RWPE2 (cell line): ENCODE measurements at regions not wholly inside any gene's neighbourhood (a gene's known extent, or its start where the extent isn't known, plus 50 kb on each side); places are given as distances from the start of the nearest gene placed in this dataset.

Source experiments
- ATAC-seq: fragments of 200-7000 bp; cut with Tn5 transposase; 3 replicates; pipeline ENCODE4 v1.9.1; 2021; ENCODE audit warnings: low read depth
- DNase-seq: peaks from one replicate; pipeline ENCODE4 v3.0.0-alpha.2; 2020; ENCODE audit warnings: low spot score
- H3K27ac ChIP-seq: fragments of 450-650 bp; 2 replicates; pipeline ENCODE4 v1.5.1; 2017; ENCODE audit warnings: mild to moderate bottlenecking; ENCODE audit not compliant: poor library complexity, severe bottlenecking
- H3K27me3 ChIP-seq: fragments of 250-450 bp; sonication (Bioruptor Pico); 2 replicates; pipeline ENCODE4 v1.5.1; 2021; ENCODE audit warnings: mild to moderate bottlenecking, moderate library complexity; ENCODE audit not compliant: insufficient read depth, poor library complexity, severe bottlenecking
- H3K36me3 ChIP-seq: fragments of 250-450 bp; sonication (Bioruptor Pico); 2 replicates; pipeline ENCODE4 v1.5.1; 2020; ENCODE audit warnings: low read depth, mild to moderate bottlenecking, moderate library complexity
- H3K4me1 ChIP-seq: fragments of 250-450 bp; sonication (Bioruptor Pico); 2 replicates; pipeline ENCODE4 v1.5.1; 2021; ENCODE audit warnings: mild to moderate bottlenecking, moderate library complexity; ENCODE audit not compliant: insufficient read depth, poor library complexity, severe bottlenecking
- H3K4me3 ChIP-seq: fragments of 250-450 bp; sonication (Bioruptor Pico); 2 replicates; pipeline ENCODE4 v1.5.1; 2021; ENCODE audit warnings: mild to moderate bottlenecking, moderate library complexity; ENCODE audit not compliant: severe bottlenecking
- H3K9me3 ChIP-seq: fragments of 250-450 bp; sonication (Bioruptor Pico); 2 replicates; pipeline ENCODE4 v1.5.1; 2021; ENCODE audit warnings: mild to moderate bottlenecking, moderate library complexity; ENCODE audit not compliant: severe bottlenecking
- TF ChIP-seq, protein P1 (sequence below): fragments of 450-650 bp; IDR thresholded peaks from one replicate; pipeline ENCODE4 v1.5.1; 2017; ENCODE audit warnings: mild to moderate bottlenecking, moderate library complexity; ENCODE audit not compliant: poor library complexity, severe bottlenecking

DNA sequence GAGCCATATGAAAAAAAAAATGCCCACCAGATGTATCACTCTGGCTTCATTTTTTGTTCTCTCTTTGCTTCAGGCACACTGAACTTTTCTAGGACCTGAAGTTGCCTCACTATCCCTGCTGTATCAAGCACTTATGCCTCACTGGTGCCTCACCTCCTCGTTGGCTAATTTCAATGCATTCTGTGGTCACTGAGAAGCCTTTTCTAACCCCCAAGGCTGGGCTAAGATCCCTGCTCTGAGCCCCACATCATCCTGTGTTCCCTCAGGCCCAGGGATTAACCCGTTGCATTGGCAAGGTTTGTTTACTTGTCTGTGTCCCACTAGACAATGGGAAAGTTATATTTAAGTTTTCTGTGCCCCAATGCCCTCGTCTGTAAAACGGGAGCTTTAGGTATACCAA lies 362.7 kb downstream of the OSTF1 start:
- H3K36me3 ChIP-seq, result no peaks in the 10 kb centered on the region
- H3K27ac ChIP-seq, result no peak overlapping the region
- DNase-seq, result no peak
- H3K4me1 ChIP-seq, result no peaks in the 10 kb centered on the region
- H3K4me3 ChIP-seq, result no peak overlapping the region
- no peak for ATAC-seq
- TF ChIP-seq, protein P1, sequence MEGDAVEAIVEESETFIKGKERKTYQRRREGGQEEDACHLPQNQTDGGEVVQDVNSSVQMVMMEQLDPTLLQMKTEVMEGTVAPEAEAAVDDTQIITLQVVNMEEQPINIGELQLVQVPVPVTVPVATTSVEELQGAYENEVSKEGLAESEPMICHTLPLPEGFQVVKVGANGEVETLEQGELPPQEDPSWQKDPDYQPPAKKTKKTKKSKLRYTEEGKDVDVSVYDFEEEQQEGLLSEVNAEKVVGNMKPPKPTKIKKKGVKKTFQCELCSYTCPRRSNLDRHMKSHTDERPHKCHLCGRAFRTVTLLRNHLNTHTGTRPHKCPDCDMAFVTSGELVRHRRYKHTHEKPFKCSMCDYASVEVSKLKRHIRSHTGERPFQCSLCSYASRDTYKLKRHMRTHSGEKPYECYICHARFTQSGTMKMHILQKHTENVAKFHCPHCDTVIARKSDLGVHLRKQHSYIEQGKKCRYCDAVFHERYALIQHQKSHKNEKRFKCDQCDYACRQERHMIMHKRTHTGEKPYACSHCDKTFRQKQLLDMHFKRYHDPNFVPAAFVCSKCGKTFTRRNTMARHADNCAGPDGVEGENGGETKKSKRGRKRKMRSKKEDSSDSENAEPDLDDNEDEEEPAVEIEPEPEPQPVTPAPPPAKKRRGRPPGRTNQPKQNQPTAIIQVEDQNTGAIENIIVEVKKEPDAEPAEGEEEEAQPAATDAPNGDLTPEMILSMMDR, result no peak
- no peaks in the 10 kb centered on the region for H3K27me3 ChIP-seq
- no peaks in the 10 kb centered on the region for H3K9me3 ChIP-seq

DNA sequence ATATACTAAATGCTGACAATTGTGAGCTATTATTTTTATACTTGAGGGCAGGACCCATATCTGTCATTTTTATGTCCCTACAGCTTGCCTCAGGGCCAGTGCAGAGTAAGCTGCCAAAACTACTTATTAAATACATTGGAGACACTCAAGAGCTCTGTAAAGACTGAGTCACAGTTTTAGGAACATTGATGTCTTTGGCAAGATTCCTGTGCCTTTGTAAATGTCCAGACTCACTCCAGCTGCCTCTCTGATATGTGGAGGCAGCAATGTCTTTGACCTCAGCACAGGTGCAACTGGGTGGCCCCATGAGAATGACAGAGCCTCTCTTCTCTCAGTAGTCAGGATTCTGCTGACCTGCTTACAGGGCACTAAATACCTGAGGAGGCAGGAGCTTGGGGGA lies 363.2 kb downstream of the OSTF1 start:
- DNase-seq (no peak), ATAC-seq (no peak)
- Histone ChIP-seq H3K36me3 (no peaks in the 10 kb centered on the region), H3K27ac (no peak overlapping the region), H3K4me1 (no peaks in the 10 kb centered on the region), H3K4me3 (no peak overlapping the region), H3K27me3 (no peaks in the 10 kb centered on the region), H3K9me3 (no peaks in the 10 kb centered on the region)
- TF ChIP-seq, protein P1, result no peak

DNA sequence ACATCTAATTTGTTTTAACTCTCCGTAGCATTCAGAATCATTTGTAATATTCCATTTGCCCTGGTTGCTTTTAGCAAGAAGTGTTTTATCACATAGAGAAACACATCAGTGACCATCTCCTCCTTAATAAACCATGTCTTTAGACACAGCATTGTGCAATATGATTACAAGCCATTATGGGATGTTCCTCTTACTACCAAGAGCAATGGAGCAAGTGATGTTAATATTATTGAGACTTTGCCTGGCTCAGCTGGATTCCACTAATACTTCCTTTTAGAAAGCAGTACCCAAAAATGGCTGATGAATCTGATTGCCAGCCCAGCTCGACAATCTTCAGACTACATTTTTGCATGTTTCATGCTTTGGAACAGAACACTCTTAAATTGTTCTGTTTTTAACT lies 364.2 kb downstream of the OSTF1 start:
- no peaks in the 10 kb centered on the region for H3K9me3 ChIP-seq
- no peaks in the 10 kb centered on the region for H3K27me3 ChIP-seq
- no peak overlapping the region for H3K4me3 ChIP-seq
- ATAC-seq, result no peak
- no peak overlapping the region for H3K27ac ChIP-seq
- no peaks in the 10 kb centered on the region for H3K4me1 ChIP-seq
- DNase-seq, result no peak
- H3K36me3 ChIP-seq, result no peaks in the 10 kb centered on the region
- TF ChIP-seq, protein P1, result no peak

DNA sequence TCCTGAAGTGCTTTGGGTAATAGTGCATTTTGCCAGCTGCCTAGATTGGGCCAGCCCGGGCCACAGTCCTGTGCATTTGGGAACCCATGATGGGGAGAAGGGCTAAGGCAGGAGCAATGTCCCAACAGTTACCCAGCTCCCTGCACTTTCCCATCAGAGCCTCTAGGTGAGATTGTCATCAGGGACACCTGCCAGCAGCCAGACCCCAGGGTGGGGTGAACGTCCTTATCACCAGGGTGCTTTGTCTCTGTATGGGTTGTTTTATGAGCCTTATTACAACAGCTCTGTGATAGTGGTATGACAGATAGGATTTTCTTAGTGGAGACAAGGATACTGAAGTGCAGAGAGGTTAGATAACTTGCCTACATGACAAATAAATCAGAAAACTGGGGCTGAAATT lies 365.7 kb downstream of the OSTF1 start:
- Histone ChIP-seq H3K36me3 (no peaks in the 10 kb centered on the region), H3K27me3 (peaks cover 5% of the 10 kb centered on the region), H3K27ac (no peak overlapping the region), H3K4me3 (no peak overlapping the region), H3K9me3 (no peaks in the 10 kb centered on the region), H3K4me1 (no peaks in the 10 kb centered on the region)
- DNase-seq, result no peak
- no peak for ATAC-seq
- TF ChIP-seq, protein P1, result no peak

DNA sequence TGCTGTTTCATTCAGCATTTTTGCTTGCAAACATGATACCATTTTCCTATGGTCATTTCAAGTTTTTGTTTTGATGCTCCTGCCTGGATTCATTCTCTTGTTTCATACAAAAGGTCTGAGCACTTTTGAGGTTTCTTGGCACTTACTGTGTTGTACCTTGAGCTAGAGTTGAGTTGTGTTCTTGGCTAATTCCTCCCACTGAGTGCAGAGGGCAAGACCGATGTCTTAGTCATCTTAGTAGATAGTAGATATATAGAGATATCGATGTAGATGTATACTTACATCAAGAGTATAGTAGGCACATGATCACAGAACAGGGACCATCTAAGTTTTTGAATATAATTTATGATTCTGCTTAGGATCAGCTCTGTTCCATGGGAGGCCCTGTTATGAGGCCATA lies 366.6 kb downstream of the OSTF1 start:
- Histone ChIP-seq H3K27me3 (peaks cover 5% of the 10 kb centered on the region), H3K4me3 (no peak overlapping the region), H3K36me3 (no peaks in the 10 kb centered on the region), H3K9me3 (no peaks in the 10 kb centered on the region), H3K4me1 (no peaks in the 10 kb centered on the region), H3K27ac (no peak overlapping the region)
- ATAC-seq (no peak), DNase-seq (no peak)
- TF ChIP-seq, protein P1, result no peak
